Endodermal cell (in vitro differentiated cells): ENCODE measurements at regions not wholly inside any gene's neighbourhood (a gene's known extent, or its start where the extent isn't known, plus 50 kb on each side); places are given as distances from the start of the nearest gene placed in this dataset.

ENCODE experiments used
- DNase-seq: peaks from one replicate; pipeline ENCODE4 v3.0.0-alpha.2; 2017
- H3K27ac ChIP-seq: 2 replicates; pipeline ENCODE4 v1.5.1; 2013; ENCODE audit warnings: mild to moderate bottlenecking, low read depth, low read length, moderate library complexity
- H3K27me3 ChIP-seq: 2 replicates; pipeline ENCODE4 v1.6.1; 2013; ENCODE audit warnings: mild to moderate bottlenecking, low read length, moderate library complexity; ENCODE audit not compliant: insufficient read depth, control insufficient read depth, poor library complexity, severe bottlenecking
- H3K36me3 ChIP-seq: 2 replicates; pipeline ENCODE4 v1.7.0; 2013; ENCODE audit warnings: mild to moderate bottlenecking, low read length, moderate library complexity; ENCODE audit not compliant: control insufficient read depth, insufficient read depth
- H3K4me1 ChIP-seq: one replicate; pipeline ENCODE4 v1.7.0; 2013; ENCODE audit warnings: low read length; ENCODE audit not compliant: control insufficient read depth, insufficient read depth
- H3K4me3 ChIP-seq: 2 replicates; pipeline ENCODE4 v1.5.1; 2013; ENCODE audit warnings: mild to moderate bottlenecking, low read length, moderate library complexity
- H3K9ac ChIP-seq: 2 replicates; pipeline ENCODE4 v1.6.1; 2013; ENCODE audit warnings: mild to moderate bottlenecking, low read length, moderate library complexity; ENCODE audit not compliant: poor library complexity, severe bottlenecking; ENCODE audit errors: extremely low read depth
- H3K9me3 ChIP-seq: 2 replicates; pipeline ENCODE4 v1.6.1; 2013; ENCODE audit warnings: mild to moderate bottlenecking, low read length, moderate library complexity; ENCODE audit not compliant: control insufficient read depth
- H3K27ac Mint-ChIP-seq: 2 replicates; pipeline ENCODE4 v1.8.0; 2020; ENCODE audit warnings: mixed read lengths
- H3K27me3 Mint-ChIP-seq: 2 replicates; pipeline ENCODE4 v1.8.0; 2021; ENCODE audit warnings: mild to moderate bottlenecking, mixed read lengths; ENCODE audit not compliant: insufficient read depth
- H3K36me3 Mint-ChIP-seq: 2 replicates; pipeline ENCODE4 v1.8.0; 2020; ENCODE audit warnings: low read depth, mixed read lengths
- H3K4me1 Mint-ChIP-seq: 2 replicates; pipeline ENCODE4 v1.8.0; 2020; ENCODE audit warnings: mixed read lengths
- H3K4me3 Mint-ChIP-seq: 2 replicates; pipeline ENCODE4 v1.8.0; 2020; ENCODE audit warnings: mild to moderate bottlenecking, moderate library complexity, mixed read lengths
- H3K9me3 Mint-ChIP-seq: 2 replicates; pipeline ENCODE4 v1.8.0; 2020; ENCODE audit warnings: mild to moderate bottlenecking, mixed read lengths
- WGBS, 2 experiments: methylation state at CpG; one replicate each; pipeline versions ENCODE4 v1.1.5 to v1.1.7; 2013; ENCODE audit warnings: missing lambda C conversion rate in 2 of 2, mixed read lengths in 1 of 2; ENCODE audit not compliant: insufficient coverage in 1 of 2, insufficient read length in 1 of 2; 5-methylcytosine and 5-hydroxymethylcytosine counted together
- TF ChIP-seq, protein P1 (sequence below): fragments of 200-600 bp; sonication (generic); conservative IDR thresholded peaks from 2 replicates; pipeline ENCODE4 v1.5.0; 2021; ENCODE audit warnings: antibody characterized with exemption, mild to moderate bottlenecking

DNA sequence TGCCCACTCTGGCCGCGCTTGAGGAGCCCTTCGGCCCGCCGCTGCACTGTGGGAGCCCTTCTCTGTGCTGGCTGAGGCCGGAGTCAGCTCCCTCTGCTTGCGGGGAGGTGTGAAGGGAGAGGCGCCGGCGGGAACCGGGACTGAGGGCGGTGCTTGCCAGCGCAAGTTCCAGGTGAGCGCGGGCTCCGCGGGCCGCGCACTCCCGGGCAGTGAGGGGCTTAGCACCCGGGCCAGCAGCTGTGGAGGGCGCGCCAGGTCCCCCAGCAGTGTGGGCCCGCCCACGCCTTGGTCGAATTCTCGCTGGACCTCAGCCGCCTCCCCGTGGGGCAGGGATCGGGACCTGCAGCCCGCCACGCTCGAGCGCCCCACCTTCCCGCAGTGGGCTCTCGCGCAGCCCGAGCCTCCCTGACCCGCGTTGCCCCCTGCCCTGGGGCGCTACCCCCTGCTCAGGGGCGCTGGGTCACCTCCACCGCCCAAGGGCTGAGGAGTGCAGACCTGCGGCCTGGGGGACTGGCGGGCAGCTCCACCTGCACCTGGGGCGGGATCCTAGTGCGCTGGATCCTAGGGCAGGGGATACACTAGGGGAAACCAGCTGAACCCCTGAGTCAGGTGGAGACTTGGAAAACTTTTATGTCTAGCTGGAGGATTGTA, 97.3 kb downstream of the CD8B2 start:
- no peaks in the 10 kb centered on the region for H3K4me1 ChIP-seq
- H3K36me3 ChIP-seq = no peaks in the 10 kb centered on the region
- peaks cover 7% of the 10 kb centered on the region for H3K9me3 Mint-ChIP-seq
- H3K4me3 Mint-ChIP-seq = no peak overlapping the region
- no peak overlapping the region for H3K9ac ChIP-seq
- H3K4me3 ChIP-seq = no peak overlapping the region
- H3K27me3 ChIP-seq = peaks cover 16% of the 10 kb centered on the region
- H3K9me3 ChIP-seq = no peaks in the 10 kb centered on the region
- DNase-seq = peak; percentile 73
- TF ChIP-seq, protein P1, sequence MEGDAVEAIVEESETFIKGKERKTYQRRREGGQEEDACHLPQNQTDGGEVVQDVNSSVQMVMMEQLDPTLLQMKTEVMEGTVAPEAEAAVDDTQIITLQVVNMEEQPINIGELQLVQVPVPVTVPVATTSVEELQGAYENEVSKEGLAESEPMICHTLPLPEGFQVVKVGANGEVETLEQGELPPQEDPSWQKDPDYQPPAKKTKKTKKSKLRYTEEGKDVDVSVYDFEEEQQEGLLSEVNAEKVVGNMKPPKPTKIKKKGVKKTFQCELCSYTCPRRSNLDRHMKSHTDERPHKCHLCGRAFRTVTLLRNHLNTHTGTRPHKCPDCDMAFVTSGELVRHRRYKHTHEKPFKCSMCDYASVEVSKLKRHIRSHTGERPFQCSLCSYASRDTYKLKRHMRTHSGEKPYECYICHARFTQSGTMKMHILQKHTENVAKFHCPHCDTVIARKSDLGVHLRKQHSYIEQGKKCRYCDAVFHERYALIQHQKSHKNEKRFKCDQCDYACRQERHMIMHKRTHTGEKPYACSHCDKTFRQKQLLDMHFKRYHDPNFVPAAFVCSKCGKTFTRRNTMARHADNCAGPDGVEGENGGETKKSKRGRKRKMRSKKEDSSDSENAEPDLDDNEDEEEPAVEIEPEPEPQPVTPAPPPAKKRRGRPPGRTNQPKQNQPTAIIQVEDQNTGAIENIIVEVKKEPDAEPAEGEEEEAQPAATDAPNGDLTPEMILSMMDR = no peak
- no peak overlapping the region for H3K27ac ChIP-seq
- WGBS, 2 experiments = 95 to 98% methylated on average over 19 to 47 of the region's 47 CpGs
- no peaks in the 10 kb centered on the region for H3K36me3 Mint-ChIP-seq
- peaks cover 61% of the 10 kb centered on the region for H3K27me3 Mint-ChIP-seq
- H3K27ac Mint-ChIP-seq = no peak overlapping the region
- peaks cover 4% of the 10 kb centered on the region for H3K4me1 Mint-ChIP-seq

DNA sequence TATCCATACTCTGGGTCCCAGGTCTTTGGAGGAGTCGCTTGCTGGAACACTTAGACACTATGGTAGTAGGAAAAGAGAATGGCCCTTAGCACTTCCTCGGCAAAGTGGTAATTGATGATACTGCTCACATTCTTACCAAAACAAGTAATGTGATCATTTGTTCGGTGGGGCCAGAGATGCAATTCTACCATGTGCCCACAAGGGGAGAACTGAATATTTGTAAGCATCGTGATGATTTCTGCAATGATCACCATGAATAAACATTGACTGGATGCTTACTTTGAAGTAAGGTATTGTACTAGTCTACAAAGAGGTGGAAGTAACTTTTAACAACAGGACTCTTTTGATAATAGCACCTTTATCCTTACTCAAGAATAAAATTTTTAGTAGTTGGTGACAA, 109.7 kb downstream of the CD8B2 start:
- H3K27me3 ChIP-seq = no peaks in the 10 kb centered on the region
- no peak overlapping the region for H3K4me3 Mint-ChIP-seq
- peak; percentile 62 for DNase-seq
- no peak overlapping the region for H3K4me3 ChIP-seq
- 76 to 86% methylated on average over 3 to 4 of the region's 4 CpGs for WGBS, 2 experiments
- H3K36me3 ChIP-seq = no peaks in the 10 kb centered on the region
- H3K9ac ChIP-seq = no peak overlapping the region
- H3K36me3 Mint-ChIP-seq = no peaks in the 10 kb centered on the region
- no peaks in the 10 kb centered on the region for H3K4me1 Mint-ChIP-seq
- H3K27ac Mint-ChIP-seq = no peak overlapping the region
- TF ChIP-seq, protein P1 = peak; percentile 72
- H3K4me1 ChIP-seq = no peaks in the 10 kb centered on the region
- H3K9me3 ChIP-seq = no peaks in the 10 kb centered on the region
- H3K27ac ChIP-seq = no peak overlapping the region
- H3K27me3 Mint-ChIP-seq = no peaks in the 10 kb centered on the region
- H3K9me3 Mint-ChIP-seq = peaks cover 13% of the 10 kb centered on the region

DNA sequence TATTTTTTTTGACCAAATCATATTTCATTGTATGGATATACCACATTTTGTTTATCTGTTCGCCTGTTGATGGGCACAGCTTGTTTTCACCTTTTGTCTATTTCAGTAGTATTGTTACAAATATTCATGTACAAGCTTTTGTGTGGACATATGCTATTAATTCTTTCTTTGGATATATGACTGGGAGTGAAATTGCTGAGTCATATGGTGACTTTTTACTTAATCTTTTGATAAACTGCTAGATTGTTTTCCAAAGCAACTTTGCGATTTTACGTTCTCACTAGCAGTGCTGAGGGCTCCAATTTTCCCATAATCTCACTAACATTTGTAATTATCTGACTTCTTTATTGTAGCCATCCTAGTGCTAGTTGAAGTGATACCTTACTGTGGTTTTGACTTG, 112.4 kb downstream of the CD8B2 start:
- no peaks in the 10 kb centered on the region for H3K9me3 ChIP-seq
- Mint-ChIP-seq H3K9me3 (peaks cover 19% of the 10 kb centered on the region), H3K36me3 (no peaks in the 10 kb centered on the region), H3K4me3 (no peak overlapping the region), H3K27me3 (no peaks in the 10 kb centered on the region), H3K27ac (no peak overlapping the region), H3K4me1 (no peaks in the 10 kb centered on the region)
- no peak overlapping the region for H3K27ac ChIP-seq
- no peaks in the 10 kb centered on the region for H3K27me3 ChIP-seq
- no peaks in the 10 kb centered on the region for H3K4me1 ChIP-seq
- no peaks in the 10 kb centered on the region for H3K36me3 ChIP-seq
- DNase-seq = no peak
- no peak overlapping the region for H3K9ac ChIP-seq
- TF ChIP-seq, protein P1 = no peak
- 91% methylated on average over 3 of the region's 3 CpGs; no CpG with 5 or more reads in 1 of the 2 experiments for WGBS, 2 experiments
- no peak overlapping the region for H3K4me3 ChIP-seq
